C4-2B (cell line): ENCODE measurements at regions not wholly inside any gene's neighbourhood (a gene's known extent, or its start where the extent isn't known, plus 50 kb on each side); places are given as distances from the start of the nearest gene placed in this dataset.

ENCODE experiments used
- ZFX ChIP-seq: fragments of 450-650 bp; IDR thresholded peaks from 2 replicates; pipeline ENCODE4 v1.6.1; 2017
- TF ChIP-seq, protein P1 (sequence below): fragments of 450-650 bp; conservative IDR thresholded peaks from 2 replicates; pipeline ENCODE4 v1.5.1; 2017; ENCODE audit warnings: mild to moderate bottlenecking

DNA sequence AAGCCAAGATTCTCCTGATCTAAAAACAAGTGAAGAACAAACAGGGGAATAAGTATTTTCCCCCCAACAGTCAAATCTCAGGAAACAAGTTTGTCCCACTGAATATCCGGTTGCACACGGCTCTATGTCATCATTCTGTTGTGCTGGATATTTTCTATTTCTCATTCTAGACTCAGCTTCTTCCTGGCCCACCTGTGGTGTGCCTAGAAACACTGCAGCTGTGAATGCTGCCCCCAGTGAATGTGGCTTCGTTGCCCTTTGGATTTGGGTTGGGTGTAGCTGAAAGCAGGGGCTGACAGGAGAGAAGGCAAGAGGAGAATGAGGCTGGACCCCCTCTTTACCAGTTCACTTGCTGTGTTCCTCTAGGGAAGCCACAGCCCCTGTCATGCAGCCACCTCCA is 181.2 kb upstream of the PROK2 start:
- TF ChIP-seq, protein P1, sequence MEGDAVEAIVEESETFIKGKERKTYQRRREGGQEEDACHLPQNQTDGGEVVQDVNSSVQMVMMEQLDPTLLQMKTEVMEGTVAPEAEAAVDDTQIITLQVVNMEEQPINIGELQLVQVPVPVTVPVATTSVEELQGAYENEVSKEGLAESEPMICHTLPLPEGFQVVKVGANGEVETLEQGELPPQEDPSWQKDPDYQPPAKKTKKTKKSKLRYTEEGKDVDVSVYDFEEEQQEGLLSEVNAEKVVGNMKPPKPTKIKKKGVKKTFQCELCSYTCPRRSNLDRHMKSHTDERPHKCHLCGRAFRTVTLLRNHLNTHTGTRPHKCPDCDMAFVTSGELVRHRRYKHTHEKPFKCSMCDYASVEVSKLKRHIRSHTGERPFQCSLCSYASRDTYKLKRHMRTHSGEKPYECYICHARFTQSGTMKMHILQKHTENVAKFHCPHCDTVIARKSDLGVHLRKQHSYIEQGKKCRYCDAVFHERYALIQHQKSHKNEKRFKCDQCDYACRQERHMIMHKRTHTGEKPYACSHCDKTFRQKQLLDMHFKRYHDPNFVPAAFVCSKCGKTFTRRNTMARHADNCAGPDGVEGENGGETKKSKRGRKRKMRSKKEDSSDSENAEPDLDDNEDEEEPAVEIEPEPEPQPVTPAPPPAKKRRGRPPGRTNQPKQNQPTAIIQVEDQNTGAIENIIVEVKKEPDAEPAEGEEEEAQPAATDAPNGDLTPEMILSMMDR: no peak
- no peak for TF ChIP-seq ZFX
